Stimulated activated naive CD8-positive, alpha-beta T cell treated with anti-CD3 and anti-CD28 coated beads, Interleukin-15, amount 100 ng/mL, for 72 hours (primary cell): ENCODE measurements at regions not wholly inside any gene's neighbourhood (a gene's known extent, or its start where the extent isn't known, plus 50 kb on each side); places are given as distances from the start of the nearest gene placed in this dataset.
"Not testable (repeated sequence)": the region's sequence is repeated elsewhere in the genome, so short reads cannot be mapped to it uniquely, and the experiment has no call there.

Experiments used
- ATAC-seq: fragments of 150-1000 bp; cut with Tn5 transposase; 2 replicates; pipeline ENCODE4 v1.10.0; 2021; ENCODE audit warnings: mild to moderate bottlenecking, moderate library complexity
- DNase-seq, 2 donors: peaks; one replicate each; pipeline ENCODE4 v3.0.0; 2021 to 2022
- H3K27ac Mint-ChIP-seq, 2 donors: one replicate each; pipeline ENCODE4 v1.8.0; 2022; ENCODE audit warnings: mild to moderate bottlenecking in 2 of 2, mixed read lengths in 2 of 2, moderate library complexity in 2 of 2
- H3K27me3 Mint-ChIP-seq: one replicate; pipeline ENCODE4 v1.8.0; 2022; ENCODE audit warnings: mixed read lengths
- H3K4me1 Mint-ChIP-seq: one replicate; pipeline ENCODE4 v1.8.0; 2022; ENCODE audit warnings: mild to moderate bottlenecking, mixed read lengths
- H3K4me3 Mint-ChIP-seq, 2 donors: one replicate each; pipeline ENCODE4 v1.8.0; 2022; ENCODE audit warnings: mild to moderate bottlenecking in 2 of 2, mixed read lengths in 2 of 2, moderate library complexity in 1 of 2
- H3K9me3 Mint-ChIP-seq, 2 donors: one replicate each; pipeline ENCODE4 v1.8.0; 2022; ENCODE audit warnings: mixed read lengths in 2 of 2

DNA sequence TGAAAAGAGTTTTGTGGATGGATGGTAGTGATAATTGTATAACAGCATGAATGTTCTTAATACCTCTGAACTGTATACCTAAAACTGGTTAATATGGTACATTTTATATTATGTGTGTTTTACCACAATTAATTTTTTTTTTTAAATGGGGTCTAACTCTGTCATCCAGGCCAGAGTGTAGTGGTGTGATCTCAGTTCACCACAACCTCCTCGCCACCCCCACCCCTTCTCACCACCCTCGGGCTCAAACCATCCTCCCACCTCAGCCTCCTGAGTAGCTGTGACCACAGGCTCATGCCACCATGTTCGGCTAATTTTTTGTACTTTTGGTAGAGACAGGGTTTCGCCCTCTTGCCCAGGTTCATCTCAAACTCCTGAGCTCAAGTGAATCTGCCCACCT, 123.2 kb downstream of the CDRT15L2 start:
- peaks cover 16% of the 10 kb centered on the region for H3K4me1 Mint-ChIP-seq
- H3K27ac Mint-ChIP-seq: no peak overlapping the region
- no peak for DNase-seq

DNA sequence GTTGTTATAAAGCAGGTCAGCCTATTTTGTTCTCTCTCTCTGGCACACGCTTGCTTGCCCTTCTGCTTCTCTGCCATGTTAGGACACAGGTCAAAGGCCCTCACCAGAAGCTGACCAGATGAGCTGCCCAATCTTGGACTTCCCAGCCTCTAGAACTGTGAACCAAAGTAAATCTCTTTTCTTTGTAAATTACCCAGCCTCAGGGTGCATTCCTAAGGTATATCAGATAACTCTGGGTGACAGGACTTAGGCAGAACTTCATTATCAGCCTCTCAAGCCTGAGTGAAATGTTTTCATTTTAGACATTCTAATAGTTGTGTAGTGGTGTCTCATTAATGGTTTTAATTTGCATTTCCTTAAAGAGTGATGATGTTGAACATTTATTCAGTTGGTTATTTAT, 124.3 kb downstream of the CDRT15L2 start:
- Mint-ChIP-seq H3K4me1 (peaks cover 5% of the 10 kb centered on the region), H3K4me3 (no peak overlapping the region), H3K27ac (no peak overlapping the region), H3K9me3 (no peaks in the 10 kb centered on the region), H3K27me3 (no peaks in the 10 kb centered on the region)
- no peak for ATAC-seq
- DNase-seq: no peak

More for the DNA sequence above, 123.2 kb downstream of the CDRT15L2 start:
- H3K9me3 Mint-ChIP-seq: no peaks in the 10 kb centered on the region
- H3K27me3 Mint-ChIP-seq: no peaks in the 10 kb centered on the region
- H3K4me3 Mint-ChIP-seq: no peak overlapping the region
- ATAC-seq: no peak

DNA sequence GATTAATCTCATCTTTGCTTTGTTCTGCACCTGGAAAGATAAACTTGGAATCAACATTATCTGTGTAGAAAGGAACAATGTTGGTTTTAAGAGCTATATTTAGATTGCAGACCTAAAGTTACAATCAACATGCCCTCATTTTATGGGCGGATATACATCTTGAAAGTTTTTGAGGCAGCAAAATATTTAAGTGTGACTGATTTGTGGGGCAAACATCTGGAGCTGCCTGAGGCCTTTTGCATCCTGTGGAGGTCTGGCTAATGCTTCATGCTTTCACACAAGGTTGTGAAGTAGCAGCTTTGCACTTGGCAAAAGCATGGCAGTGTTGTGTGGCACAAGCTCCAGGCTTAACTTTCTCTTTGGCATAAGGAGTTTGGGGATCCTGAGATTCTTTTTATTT, 125.7 kb downstream of the CDRT15L2 start:
- H3K27ac Mint-ChIP-seq, H3K9me3 Mint-ChIP-seq, H3K4me3 Mint-ChIP-seq, H3K27me3 Mint-ChIP-seq, DNase-seq, H3K4me1 Mint-ChIP-seq, ATAC-seq: not testable (repeated sequence)

DNA sequence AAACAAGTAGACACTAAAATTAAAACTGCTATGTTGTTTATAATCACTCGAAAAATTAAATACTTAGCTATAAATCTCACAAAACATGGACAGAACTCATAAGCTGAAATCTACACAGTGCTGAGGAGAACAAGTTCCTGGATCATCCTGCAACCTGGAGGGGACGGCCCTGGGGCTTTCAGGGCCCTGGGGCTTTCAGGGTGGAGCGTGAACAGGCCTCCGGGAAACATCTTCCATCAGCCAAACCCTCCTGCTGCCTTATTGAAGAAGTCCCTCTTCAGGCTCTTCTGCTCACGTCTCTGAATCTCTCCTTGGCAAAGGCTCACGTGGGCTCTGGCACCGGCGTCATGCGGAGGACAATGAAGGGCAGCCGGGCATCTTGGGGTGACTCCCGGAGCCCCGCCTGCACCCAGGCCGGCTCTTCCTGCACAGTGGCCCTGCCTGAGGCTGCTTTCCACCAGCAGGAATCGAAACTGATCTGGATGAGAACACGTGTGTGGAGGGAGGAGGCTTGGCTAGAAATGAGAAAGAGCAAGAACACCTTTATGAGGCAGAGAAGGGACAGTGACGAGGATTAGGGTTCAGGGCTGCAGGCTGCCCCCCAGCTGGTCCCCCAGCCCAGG, 127.3 kb downstream of the CDRT15L2 start:
- ATAC-seq (no peak), DNase-seq (no peak)
- Mint-ChIP-seq H3K9me3 (no peaks in the 10 kb centered on the region), H3K4me3 (no peak overlapping the region), H3K4me1 (no peaks in the 10 kb centered on the region), H3K27ac (peak overlapping the region in 1 of 2 donors; percentile 13), H3K27me3 (no peaks in the 10 kb centered on the region)

DNA sequence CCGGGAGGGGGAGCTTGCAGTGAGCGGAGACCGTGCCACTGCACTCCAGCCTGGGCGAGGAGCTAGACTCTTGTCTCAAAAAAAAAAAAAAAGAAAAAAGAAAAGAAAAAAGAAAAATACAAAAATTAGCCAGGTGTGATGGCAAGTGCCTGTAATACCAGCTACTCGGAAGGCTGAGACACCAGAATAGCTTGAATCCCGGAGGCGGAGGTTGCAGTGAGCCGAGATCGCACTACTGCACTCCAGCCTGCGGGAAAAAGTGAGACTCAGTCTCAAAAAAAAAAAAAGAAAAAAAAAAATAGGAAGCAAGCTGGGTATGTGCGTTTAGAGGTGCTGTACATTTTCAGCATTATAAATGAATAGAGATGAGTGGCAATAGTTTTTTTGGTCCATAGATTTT, 129.3 kb downstream of the CDRT15L2 start:
- ATAC-seq, H3K4me1 Mint-ChIP-seq, H3K9me3 Mint-ChIP-seq, H3K27me3 Mint-ChIP-seq, H3K27ac Mint-ChIP-seq, H3K4me3 Mint-ChIP-seq, DNase-seq: not testable (repeated sequence)

DNA sequence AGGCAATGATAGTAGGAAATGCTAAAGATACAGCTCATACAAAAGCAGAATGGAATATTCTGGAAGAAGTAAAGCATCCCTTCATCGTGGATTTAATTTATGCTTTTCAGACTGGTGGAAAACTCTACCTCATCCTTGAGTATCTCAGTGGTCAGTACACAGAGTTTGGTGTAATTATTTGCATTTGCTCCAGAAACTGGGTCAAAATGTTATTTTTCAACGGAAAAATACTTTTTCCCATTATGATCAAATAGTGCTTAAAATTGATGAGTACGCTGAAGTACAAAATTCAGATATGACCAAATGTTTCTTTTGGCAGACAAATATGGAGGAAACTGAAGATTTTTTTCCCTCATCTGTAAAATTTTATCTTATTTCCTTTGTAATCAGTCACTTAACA, 137.0 kb downstream of the CDRT15L2 start:
- not testable (repeated sequence) for ATAC-seq, H3K4me3 Mint-ChIP-seq

DNA sequence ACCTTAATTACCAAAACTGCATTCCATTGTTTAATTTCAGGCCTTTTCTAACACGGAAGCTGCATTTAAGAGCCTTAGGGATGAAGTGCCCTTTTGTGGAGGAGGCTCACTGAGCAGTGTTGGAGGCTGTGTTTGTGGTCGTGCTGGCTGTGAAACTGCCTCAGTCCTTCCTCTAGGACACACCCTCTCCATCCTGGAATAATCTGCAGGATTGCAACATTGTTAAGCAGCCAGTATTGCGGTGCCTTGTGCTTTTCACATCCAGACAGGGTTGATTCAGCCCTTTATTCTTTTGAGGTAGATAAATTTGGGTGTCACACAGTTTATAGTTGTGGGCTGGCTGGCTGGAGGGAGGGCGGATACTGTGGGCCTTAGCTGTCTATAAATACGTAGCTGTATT, 141.6 kb downstream of the CDRT15L2 start:
- H3K27me3 Mint-ChIP-seq: no peaks in the 10 kb centered on the region
- H3K9me3 Mint-ChIP-seq: no peaks in the 10 kb centered on the region
- no peaks in the 10 kb centered on the region for H3K4me1 Mint-ChIP-seq
- no peak overlapping the region for H3K4me3 Mint-ChIP-seq
- DNase-seq: no peak
- no peak for ATAC-seq
- no peak overlapping the region for H3K27ac Mint-ChIP-seq

More for the DNA sequence above, 137.0 kb downstream of the CDRT15L2 start:
- H3K9me3 Mint-ChIP-seq, H3K27me3 Mint-ChIP-seq, DNase-seq, H3K27ac Mint-ChIP-seq, H3K4me1 Mint-ChIP-seq: not testable (repeated sequence)

DNA sequence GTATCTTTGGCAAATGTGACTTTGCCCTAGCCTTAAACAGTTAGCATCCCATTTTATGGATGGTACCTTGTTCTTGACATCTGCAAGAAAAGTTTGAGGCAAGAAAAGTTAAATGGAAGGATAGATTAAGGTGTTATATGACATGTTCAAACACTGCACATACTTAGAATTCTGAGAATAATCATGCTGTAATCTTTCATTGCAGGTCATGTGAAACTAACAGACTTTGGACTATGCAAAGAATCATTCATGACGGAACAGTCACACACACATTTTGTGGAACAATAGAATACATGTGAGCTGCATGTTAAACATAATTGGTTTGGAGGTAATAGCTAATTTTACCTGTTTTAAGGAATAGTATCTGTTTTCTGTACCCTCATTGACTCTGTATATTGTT, 144.9 kb downstream of the CDRT15L2 start:
- H3K27ac Mint-ChIP-seq, H3K4me1 Mint-ChIP-seq, DNase-seq, H3K4me3 Mint-ChIP-seq, ATAC-seq, H3K27me3 Mint-ChIP-seq, H3K9me3 Mint-ChIP-seq: not testable (repeated sequence)

DNA sequence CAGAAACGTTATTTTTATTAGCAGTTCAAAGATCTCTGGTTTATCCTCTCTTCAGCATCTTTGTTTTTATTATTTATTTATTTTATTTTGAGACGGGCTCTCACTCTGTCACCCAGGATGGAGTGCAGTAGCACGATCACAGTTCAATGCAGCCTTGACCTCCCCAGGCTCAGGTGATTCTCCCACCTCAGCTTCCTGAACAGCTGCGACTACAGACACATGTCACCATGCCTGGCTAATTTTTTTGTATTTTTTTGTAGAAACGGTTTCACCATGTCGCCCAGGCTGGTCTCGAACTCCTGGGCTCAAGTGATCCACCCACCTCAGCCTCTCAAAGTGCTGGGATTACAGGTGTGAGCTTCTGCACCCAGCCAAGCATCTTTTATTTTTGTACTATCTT, 147.7 kb downstream of the CDRT15L2 start:
- ATAC-seq, H3K4me3 Mint-ChIP-seq, H3K4me1 Mint-ChIP-seq, DNase-seq, H3K27ac Mint-ChIP-seq, H3K27me3 Mint-ChIP-seq, H3K9me3 Mint-ChIP-seq: not testable (repeated sequence)

DNA sequence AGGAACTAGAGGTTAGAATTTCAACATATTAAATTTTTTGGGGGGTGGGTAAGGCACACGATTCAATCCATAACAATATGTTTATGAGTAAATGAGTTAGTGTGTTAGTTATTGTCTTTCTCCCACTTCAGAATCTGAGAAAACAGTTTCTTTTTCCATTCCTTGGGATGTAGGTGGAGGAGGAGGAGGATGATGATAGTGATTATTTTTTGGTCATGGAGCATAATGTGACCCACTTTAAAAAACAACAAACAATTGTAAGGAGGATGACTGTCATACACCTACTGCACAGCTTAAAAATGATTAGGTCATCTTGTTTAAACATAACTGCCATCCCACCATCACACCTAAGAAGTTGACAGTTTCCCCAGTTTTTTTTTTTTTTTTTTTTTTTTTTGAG, 148.7 kb downstream of the CDRT15L2 start:
- DNase-seq (no peak), ATAC-seq (no peak)
- no peak overlapping the region for H3K4me3 Mint-ChIP-seq
- no peak overlapping the region for H3K27ac Mint-ChIP-seq
- no peaks in the 10 kb centered on the region for H3K4me1 Mint-ChIP-seq
- peaks cover 10% of the 10 kb centered on the region for H3K27me3 Mint-ChIP-seq
- H3K9me3 Mint-ChIP-seq: no peaks in the 10 kb centered on the region

DNA sequence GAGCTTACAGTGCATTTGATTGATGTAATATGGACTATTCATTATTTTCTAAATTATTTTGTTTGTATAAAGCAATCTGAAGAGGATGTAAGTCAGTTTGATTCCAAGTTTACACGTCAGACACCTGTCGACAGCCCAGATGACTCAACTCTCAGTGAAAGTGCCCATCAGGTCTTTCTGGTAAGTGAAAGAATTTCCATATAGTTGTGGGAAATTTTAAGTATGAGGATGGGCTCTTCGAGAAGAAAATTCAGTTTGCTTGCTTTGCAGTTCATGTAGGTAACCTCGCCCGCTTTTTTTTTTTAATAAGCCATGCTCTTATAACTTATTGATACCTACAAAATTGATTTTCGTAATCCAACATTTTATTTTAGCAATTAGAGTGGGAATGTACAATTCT, 151.6 kb downstream of the CDRT15L2 start:
- not testable (repeated sequence) for H3K27me3 Mint-ChIP-seq, H3K4me1 Mint-ChIP-seq, H3K9me3 Mint-ChIP-seq, H3K27ac Mint-ChIP-seq, DNase-seq, ATAC-seq, H3K4me3 Mint-ChIP-seq

DNA sequence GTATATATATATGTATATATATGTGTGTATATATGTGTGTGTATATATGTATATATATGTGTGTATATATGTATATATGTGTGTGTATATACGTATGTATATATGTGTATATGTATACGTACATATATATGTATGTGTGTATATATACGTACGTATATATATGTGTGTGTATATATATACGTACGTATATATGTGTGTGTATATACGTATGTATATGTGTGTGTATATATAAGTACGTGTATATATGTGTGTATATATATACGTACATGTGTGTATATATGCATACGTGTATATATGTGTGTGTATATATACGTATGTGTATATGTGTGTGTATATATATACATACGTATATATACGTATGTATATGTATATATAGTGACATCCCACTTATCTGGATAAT, 154.4 kb downstream of the CDRT15L2 start:
- Mint-ChIP-seq H3K9me3 (no peaks in the 10 kb centered on the region), H3K4me3 (no peak overlapping the region), H3K27ac (no peak overlapping the region), H3K27me3 (peaks cover 5% of the 10 kb centered on the region), H3K4me1 (no peaks in the 10 kb centered on the region)
- DNase-seq: no peak
- no peak for ATAC-seq

DNA sequence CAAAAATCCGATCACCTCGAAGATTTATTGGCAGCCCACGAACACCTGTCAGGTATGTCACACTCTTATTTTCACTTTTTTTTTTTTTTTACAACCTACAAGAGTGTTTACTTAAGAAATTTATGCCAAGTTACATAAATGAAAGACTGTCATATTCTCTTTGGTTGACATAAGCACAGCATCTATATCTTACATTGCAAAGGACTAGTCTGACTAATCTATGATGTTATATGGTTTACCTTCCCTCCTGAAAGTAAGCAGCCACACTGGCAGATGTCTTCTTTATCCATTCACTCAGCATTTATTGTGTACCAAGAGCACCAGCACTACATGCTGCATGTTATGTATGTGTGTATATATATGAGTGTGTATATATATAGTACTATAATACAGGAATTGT, 156.3 kb downstream of the CDRT15L2 start:
- no peaks in the 10 kb centered on the region for H3K4me1 Mint-ChIP-seq
- no peaks in the 10 kb centered on the region for H3K27me3 Mint-ChIP-seq
- DNase-seq (no peak), ATAC-seq (no peak)
- no peak overlapping the region for H3K4me3 Mint-ChIP-seq
- no peak overlapping the region for H3K27ac Mint-ChIP-seq
- H3K9me3 Mint-ChIP-seq: no peaks in the 10 kb centered on the region

DNA sequence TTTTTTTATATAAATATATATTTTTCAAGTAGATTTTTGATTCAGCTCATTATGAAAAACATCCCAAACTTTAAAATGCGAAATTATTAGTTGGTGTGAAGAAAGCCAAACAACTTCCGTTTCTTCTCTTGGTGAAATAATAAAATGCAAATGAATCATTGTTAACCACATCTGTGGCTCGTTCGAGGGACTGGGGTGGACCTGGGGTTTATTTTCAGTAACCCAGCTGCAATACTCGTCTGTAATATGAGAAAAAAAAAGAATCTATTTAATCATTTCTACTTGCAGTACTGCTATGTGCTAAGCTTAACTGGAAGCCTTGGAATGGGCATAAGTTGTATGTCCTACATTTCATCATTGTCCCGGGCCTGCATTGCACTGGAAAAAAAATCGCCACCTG, 158.1 kb downstream of the CDRT15L2 start:
- not testable (repeated sequence) for H3K4me3 Mint-ChIP-seq, H3K27me3 Mint-ChIP-seq, DNase-seq, H3K27ac Mint-ChIP-seq, H3K4me1 Mint-ChIP-seq, H3K9me3 Mint-ChIP-seq, ATAC-seq

DNA sequence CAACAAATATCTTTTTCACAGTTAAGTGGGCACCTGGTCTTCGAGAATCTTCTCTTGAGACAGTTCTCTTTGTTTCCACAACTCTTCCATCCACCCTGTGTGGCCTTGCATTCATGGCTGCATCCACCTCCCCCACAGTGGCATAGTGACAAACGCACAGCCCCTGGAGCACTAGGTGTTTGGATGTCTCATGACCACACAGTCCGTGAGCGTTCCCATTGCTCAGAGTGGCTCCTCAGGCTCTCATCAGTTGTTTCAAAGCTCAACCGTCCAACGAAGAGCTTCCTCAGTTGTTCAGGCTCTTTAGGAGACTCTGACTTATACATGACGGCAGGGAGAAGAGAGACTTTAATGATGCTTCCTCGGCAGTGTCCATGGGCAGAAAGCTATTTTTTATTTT, 191.6 kb downstream of the CDRT15L2 start:
- Mint-ChIP-seq H3K4me3 (no peak overlapping the region), H3K27me3 (no peaks in the 10 kb centered on the region), H3K9me3 (no peaks in the 10 kb centered on the region), H3K27ac (no peak overlapping the region), H3K4me1 (no peaks in the 10 kb centered on the region)
- no peak for DNase-seq
- ATAC-seq: no peak

DNA sequence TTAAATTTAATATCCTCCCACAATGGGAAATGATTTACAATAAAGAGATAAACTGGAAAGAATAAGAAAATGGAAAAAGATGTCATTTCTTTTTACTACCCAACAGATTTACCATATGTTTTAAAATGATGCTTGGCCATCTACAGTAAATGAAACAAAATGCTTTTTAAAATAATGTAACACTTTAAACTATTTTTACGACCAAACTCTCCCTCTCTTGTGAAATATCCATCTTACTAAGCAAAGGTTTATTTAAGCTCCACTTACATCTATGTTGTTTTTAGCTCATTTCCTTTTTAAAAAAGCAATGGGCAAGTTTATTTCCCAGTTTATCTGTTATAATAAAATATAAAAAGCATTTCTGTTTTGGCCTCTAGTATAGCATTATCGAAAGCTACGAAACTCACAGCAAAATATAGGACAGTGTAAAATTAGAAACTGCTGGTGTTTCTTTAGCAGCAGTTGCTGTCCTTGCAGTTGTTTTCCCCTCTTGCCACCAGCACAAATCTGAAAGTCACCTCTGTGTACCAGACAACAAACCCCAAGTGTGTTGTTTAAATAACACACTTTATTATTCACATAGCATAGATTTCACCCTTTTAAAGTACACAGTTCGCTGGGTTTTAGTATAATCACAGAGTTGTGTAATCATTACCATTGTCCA, 195.1 kb downstream of the CDRT15L2 start:
- H3K9me3 Mint-ChIP-seq: no peaks in the 10 kb centered on the region
- DNase-seq: no peak
- H3K27ac Mint-ChIP-seq: no peak overlapping the region

DNA sequence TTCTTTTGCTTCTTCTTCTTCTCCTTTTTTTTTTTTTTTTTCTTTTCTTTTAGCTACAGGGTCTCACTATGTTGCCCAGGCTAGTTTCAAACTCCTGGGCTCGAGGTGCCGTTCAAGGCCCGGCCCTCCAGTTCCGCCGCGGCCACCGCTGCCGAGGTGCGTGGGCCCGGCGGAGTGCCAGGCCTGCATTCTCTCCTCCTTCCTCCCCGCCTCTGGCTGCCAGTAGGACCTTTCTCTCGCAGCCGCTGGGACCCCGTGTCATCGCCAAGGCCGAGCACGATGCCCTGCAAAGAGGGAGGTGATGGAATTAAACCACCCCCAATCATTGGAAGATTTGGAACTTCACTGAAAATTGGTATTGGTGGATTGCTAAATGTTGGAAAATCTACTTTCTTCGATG, 195.8 kb downstream of the CDRT15L2 start:
- Mint-ChIP-seq H3K4me3 (no peak overlapping the region), H3K27ac (no peak overlapping the region), H3K4me1 (no peaks in the 10 kb centered on the region), H3K27me3 (no peaks in the 10 kb centered on the region), H3K9me3 (no peaks in the 10 kb centered on the region)
- ATAC-seq: no peak
- DNase-seq: no peak

More for the DNA sequence above, 195.1 kb downstream of the CDRT15L2 start:
- Mint-ChIP-seq H3K4me3 (no peak overlapping the region), H3K27me3 (no peaks in the 10 kb centered on the region), H3K4me1 (no peaks in the 10 kb centered on the region)
- ATAC-seq: no peak
